ENCODE measurements at regions not wholly inside any gene's neighbourhood (a gene's known extent, or its start where the extent isn't known, plus 50 kb on each side); places are given as distances from the start of the nearest gene placed in this dataset.

GRCh38 chr2:2638547-2639220 lies 307.6 kb upstream of the MYT1L start:
- H3K27ac ChIP-seq: no peak overlapping the region
- no peaks in the 10 kb centered on the region for H3K4me1 ChIP-seq
- H3K36me3 ChIP-seq: no peaks in the 10 kb centered on the region
- no peaks in the 10 kb centered on the region for H3K9me3 ChIP-seq
- TF ChIP-seq CTCF (IDR thresholded peaks at IDR 0.05) (no peak), POLR2A (IDR thresholded peaks at IDR 0.05) (no peak)
- DNase-seq (no peak), ATAC-seq (peak in 1 of 4 donors; percentile 28)
- intact Hi-C loops (cut with DNase I): no loop called here
- WGBS (ENCODE audit: insufficient coverage, low coverage, low lambda C conversion rate, missing lambda C conversion rate): 49% methylated on average over 8 of the region's 11 CpGs
- no peaks in the 10 kb centered on the region for H3K27me3 ChIP-seq
- no peak overlapping the region for H3K4me3 ChIP-seq

DNA sequence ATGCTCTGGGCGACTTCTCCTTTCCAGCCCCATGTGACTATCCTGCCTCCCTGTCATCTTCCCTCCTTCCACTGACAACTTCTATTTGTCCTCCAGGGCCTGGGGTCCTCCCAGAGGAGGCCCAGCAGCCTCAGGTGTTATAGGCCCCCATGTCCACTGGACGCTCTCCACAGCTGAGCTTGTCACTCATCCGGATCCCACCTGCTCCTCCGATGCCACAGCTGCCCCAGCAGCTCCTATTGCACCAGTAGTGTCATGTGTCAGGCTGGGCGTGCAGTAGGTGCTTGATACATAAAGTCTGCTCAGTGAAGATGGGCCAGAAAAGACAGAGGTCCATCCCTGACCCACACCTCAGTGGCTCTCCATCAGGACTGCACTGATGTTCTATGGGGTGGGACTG lies 305.7 kb upstream of the MYT1L start:
- DNase-seq (no peak), ATAC-seq (no peak)
- intact Hi-C loops (cut with DNase I): no loop called here
- H3K36me3 ChIP-seq: no peaks in the 10 kb centered on the region
- H3K27me3 ChIP-seq: no peaks in the 10 kb centered on the region
- 75% methylated on average over 5 of the region's 5 CpGs for WGBS (ENCODE audit: insufficient coverage, low coverage, low lambda C conversion rate, missing lambda C conversion rate)
- no peaks in the 10 kb centered on the region for H3K4me1 ChIP-seq
- TF ChIP-seq CTCF (IDR thresholded peaks at IDR 0.05): no peak
- no peak overlapping the region for H3K4me3 ChIP-seq
- H3K27ac ChIP-seq: no peak overlapping the region
- H3K9me3 ChIP-seq: no peaks in the 10 kb centered on the region

GRCh38 chr2:2635025-2635528 lies 304.0 kb upstream of the MYT1L start:
- no peak for DNase-seq
- H3K4me1 ChIP-seq: no peaks in the 10 kb centered on the region
- TF ChIP-seq CTCF (IDR thresholded peaks at IDR 0.05) (no peak), POLR2A (IDR thresholded peaks at IDR 0.05) (no peak)
- no peaks in the 10 kb centered on the region for H3K27me3 ChIP-seq
- 56% methylated on average over 3 of the region's 6 CpGs for WGBS (ENCODE audit: insufficient coverage, low coverage, low lambda C conversion rate, missing lambda C conversion rate)
- ATAC-seq: peak; percentile 25 to 81 (median 41)
- no peak overlapping the region for H3K27ac ChIP-seq
- H3K4me3 ChIP-seq: no peak overlapping the region
- no peaks in the 10 kb centered on the region for H3K9me3 ChIP-seq
- intact Hi-C loops (cut with DNase I): no loop called here
- H3K36me3 ChIP-seq: no peaks in the 10 kb centered on the region

DNA sequence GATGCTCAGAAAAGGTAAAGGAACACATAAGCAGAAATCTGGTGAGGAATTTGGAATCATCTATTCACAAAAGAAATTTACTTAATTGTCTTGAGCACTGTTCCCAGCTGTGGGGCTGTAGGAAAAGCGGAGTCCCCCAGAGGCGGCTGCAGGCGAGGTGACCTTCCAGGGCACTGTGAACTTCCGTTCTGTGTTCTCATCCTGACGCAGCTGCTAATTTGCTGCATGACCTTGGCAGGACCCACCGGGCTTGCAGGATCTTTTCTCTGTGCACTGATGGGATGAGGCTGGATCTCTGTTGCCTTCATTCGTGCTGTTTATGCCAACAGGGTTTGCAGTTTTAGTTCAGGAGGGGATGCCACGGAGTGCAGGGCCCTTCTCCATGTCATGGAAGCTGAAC lies 301.9 kb upstream of the MYT1L start:
- intact Hi-C loops (cut with DNase I): no loop called here
- H3K4me3 ChIP-seq: no peak overlapping the region
- no peaks in the 10 kb centered on the region for H3K27me3 ChIP-seq
- TF ChIP-seq CTCF (IDR thresholded peaks at IDR 0.05): no peak
- TF ChIP-seq POLR2A (IDR thresholded peaks at IDR 0.05): no peak
- ATAC-seq: peak in 2 of 4 donors; percentile 17 to 26
- no peak for DNase-seq
- H3K4me1 ChIP-seq: no peaks in the 10 kb centered on the region
- WGBS (ENCODE audit: insufficient coverage, low coverage, low lambda C conversion rate, missing lambda C conversion rate): no CpG with 5 or more reads among the region's 8 CpGs
- no peak overlapping the region for H3K27ac ChIP-seq
- H3K36me3 ChIP-seq: no peaks in the 10 kb centered on the region
- H3K9me3 ChIP-seq: no peaks in the 10 kb centered on the region

Measured in right lobe of liver (tissue), 6 donors.